K562 (cell line): ENCODE measurements at regions not wholly inside any gene's neighbourhood (a gene's known extent, or its start where the extent isn't known, plus 50 kb on each side); places are given as distances from the start of the nearest gene placed in this dataset.

Experiments
- BCL6 ChIP-seq: fragments of 250-450 bp; sonication (Bioruptor Pico); IDR thresholded peaks from 2 replicates; pipeline ENCODE4 v1.4.0; 2020
- KDM1A ChIP-seq, 2 experiments: fragments of 450-650 bp; IDR thresholded peaks; 2 replicates each; pipeline ENCODE4 v1.6.1; 2016; ENCODE audit warnings: mild to moderate bottlenecking in 2 of 2
- PBX2 ChIP-seq, 2 experiments: IDR thresholded peaks in 1 of 2; conservative IDR thresholded peaks in 1 of 2; 2 replicates each; pipeline ENCODE4 v1.6.1; 2016; ENCODE audit warnings: low read depth in 2 of 2, mild to moderate bottlenecking in 1 of 2, missing compliant biosample characterization in 1 of 2, missing genetic modification characterization in 1 of 2, moderate library complexity in 1 of 2
- POLR2A ChIP-seq: fragments of 450-650 bp; conservative IDR thresholded peaks from 2 replicates; pipeline ENCODE4 v1.6.1; 2016
- PRDM10 ChIP-seq: fragments of 450-650 bp; IDR thresholded peaks from 2 replicates; pipeline ENCODE4 v1.6.1; 2018; ENCODE audit not compliant: partially characterized antibody
- RFX1 ChIP-seq: fragments of 450-650 bp; IDR thresholded peaks from 2 replicates; pipeline ENCODE4 v1.6.1; 2016; ENCODE audit warnings: mild to moderate bottlenecking, moderate library complexity
- SMAD3 ChIP-seq: fragments of 450-650 bp; formaldehyde crosslinking; conservative IDR thresholded peaks from 2 replicates; pipeline ENCODE4 v1.4.0; 2020; ENCODE audit warnings: mild to moderate bottlenecking
- ZFP36 ChIP-seq: fragments of 150-350 bp; IDR thresholded peaks from 2 replicates; pipeline ENCODE4 v1.6.1; 2018; ENCODE audit warnings: low read length, low read depth; ENCODE audit not compliant: partially characterized antibody
- ZNF133 ChIP-seq: fragments of 250-450 bp; sonication (Bioruptor Pico); IDR thresholded peaks from 2 replicates; pipeline ENCODE4 v1.4.0; 2020; ENCODE audit warnings: mild to moderate bottlenecking
- TF ChIP-seq, protein P1 (sequence below): IDR thresholded peaks from 3 replicates; pipeline ENCODE4 v1.6.1; 2011; ENCODE audit warnings: borderline replicate concordance, mild to moderate bottlenecking; ENCODE audit not compliant: insufficient read length, insufficient read depth
- TF ChIP-seq, protein P2 (sequence below), 3 experiments: IDR thresholded peaks in 2 of 3; conservative IDR thresholded peaks in 1 of 3; 2 replicates each; pipeline ENCODE4 v1.5.1; 2011 to 2012; ENCODE audit warnings: low read length in 3 of 3, mild to moderate bottlenecking in 3 of 3, control low read depth in 2 of 3, improper control_type of control experiment in 1 of 3, inconsistent platforms in 1 of 3, low read depth in 1 of 3, mixed read lengths in 1 of 3, moderate library complexity in 1 of 3; ENCODE audit not compliant: insufficient read depth in 2 of 3

DNA sequence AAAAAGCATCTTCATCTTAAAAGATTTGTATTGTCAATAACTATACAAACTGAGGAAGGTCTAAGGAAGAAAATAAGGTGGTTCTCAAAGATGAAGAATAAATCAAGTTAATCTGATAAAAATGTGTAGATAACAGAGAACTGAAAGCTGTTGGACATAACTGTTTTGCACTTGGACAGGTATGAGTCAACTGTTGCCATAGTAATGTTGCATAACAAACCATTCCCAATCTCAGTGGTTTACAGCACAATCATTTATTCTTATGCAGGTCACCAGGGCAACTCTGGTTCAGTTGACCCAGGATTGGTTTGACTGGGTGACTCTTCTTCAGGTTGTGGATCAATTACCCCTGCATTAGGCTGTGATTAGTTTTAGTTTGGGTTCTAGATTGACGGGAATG is 2197.7 kb downstream of the ARAP2 start:
- TF ChIP-seq RFX1 (peak; percentile 24; the same call in 1 of the 2 replicates), ZNF133 (CRISPR knock-in tag) (no peak), ZFP36 (no peak), KDM1A (IDR thresholded peaks at IDR 0.05) (no peak), POLR2A (no peak), PRDM10 (no peak), PBX2 (CRISPR knock-in tag; IDR thresholded peaks at IDR 0.05; ENCODE audit: low read depth) (no peak), PBX2 (tag; conservative IDR thresholded peaks at IDR 0.05; ENCODE audit: low read depth) (no peak), BCL6 (no peak), SMAD3 (CRISPR knock-in tag) (no peak)
- TF ChIP-seq, protein P1, sequence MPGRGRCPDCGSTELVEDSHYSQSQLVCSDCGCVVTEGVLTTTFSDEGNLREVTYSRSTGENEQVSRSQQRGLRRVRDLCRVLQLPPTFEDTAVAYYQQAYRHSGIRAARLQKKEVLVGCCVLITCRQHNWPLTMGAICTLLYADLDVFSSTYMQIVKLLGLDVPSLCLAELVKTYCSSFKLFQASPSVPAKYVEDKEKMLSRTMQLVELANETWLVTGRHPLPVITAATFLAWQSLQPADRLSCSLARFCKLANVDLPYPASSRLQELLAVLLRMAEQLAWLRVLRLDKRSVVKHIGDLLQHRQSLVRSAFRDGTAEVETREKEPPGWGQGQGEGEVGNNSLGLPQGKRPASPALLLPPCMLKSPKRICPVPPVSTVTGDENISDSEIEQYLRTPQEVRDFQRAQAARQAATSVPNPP = no peak
- TF ChIP-seq, protein P2, sequence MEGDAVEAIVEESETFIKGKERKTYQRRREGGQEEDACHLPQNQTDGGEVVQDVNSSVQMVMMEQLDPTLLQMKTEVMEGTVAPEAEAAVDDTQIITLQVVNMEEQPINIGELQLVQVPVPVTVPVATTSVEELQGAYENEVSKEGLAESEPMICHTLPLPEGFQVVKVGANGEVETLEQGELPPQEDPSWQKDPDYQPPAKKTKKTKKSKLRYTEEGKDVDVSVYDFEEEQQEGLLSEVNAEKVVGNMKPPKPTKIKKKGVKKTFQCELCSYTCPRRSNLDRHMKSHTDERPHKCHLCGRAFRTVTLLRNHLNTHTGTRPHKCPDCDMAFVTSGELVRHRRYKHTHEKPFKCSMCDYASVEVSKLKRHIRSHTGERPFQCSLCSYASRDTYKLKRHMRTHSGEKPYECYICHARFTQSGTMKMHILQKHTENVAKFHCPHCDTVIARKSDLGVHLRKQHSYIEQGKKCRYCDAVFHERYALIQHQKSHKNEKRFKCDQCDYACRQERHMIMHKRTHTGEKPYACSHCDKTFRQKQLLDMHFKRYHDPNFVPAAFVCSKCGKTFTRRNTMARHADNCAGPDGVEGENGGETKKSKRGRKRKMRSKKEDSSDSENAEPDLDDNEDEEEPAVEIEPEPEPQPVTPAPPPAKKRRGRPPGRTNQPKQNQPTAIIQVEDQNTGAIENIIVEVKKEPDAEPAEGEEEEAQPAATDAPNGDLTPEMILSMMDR (IDR thresholded peaks at IDR 0.05 in 2 of 3, conservative IDR thresholded peaks at IDR 0.05 in 1 of 3; ENCODE audit: insufficient read depth in 2 of 3, low read depth in 1 of 3, low read length in 3 of 3) = no peak
